AG10803 (cell line): ENCODE measurements at regions not wholly inside any gene's neighbourhood (a gene's known extent, or its start where the extent isn't known, plus 50 kb on each side); places are given as distances from the start of the nearest gene placed in this dataset.

Source experiments
- DNase-seq: peaks from one replicate; pipeline ENCODE4 v3.0.0; 2010; ENCODE audit warnings: low read depth
- H3K4me3 ChIP-seq: 2 replicates; pipeline ENCODE4 v1.5.1; 2011; ENCODE audit warnings: mild to moderate bottlenecking, low read length, control low read depth
- TF ChIP-seq, protein P1 (sequence below): conservative IDR thresholded peaks from 2 replicates; pipeline ENCODE4 v1.5.1; 2011; ENCODE audit warnings: mild to moderate bottlenecking, low read length, control low read depth, inconsistent platforms

DNA sequence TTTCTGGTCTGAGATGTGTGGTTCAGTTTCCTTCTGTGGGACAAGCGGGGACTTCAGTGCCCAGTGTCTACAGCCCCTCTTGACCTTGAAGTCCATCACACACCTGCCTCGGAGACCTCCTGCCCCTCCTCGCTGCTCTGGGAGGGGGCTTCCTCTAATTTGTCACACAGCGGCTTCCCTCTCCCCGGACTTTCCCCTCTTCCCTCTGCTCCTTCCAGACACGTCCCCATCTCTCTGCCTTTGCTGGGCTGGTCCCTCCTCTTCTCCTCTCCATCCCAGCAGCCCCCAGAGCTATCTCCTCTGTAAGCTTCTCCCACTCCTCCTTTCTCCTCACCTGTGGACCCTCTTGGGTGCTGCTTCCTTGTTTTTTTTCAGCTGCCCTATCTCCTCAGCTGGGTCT is 122.2 kb upstream of the SORCS3 start:
- no peak overlapping the region for H3K4me3 ChIP-seq
- no peak for DNase-seq
- TF ChIP-seq, protein P1, sequence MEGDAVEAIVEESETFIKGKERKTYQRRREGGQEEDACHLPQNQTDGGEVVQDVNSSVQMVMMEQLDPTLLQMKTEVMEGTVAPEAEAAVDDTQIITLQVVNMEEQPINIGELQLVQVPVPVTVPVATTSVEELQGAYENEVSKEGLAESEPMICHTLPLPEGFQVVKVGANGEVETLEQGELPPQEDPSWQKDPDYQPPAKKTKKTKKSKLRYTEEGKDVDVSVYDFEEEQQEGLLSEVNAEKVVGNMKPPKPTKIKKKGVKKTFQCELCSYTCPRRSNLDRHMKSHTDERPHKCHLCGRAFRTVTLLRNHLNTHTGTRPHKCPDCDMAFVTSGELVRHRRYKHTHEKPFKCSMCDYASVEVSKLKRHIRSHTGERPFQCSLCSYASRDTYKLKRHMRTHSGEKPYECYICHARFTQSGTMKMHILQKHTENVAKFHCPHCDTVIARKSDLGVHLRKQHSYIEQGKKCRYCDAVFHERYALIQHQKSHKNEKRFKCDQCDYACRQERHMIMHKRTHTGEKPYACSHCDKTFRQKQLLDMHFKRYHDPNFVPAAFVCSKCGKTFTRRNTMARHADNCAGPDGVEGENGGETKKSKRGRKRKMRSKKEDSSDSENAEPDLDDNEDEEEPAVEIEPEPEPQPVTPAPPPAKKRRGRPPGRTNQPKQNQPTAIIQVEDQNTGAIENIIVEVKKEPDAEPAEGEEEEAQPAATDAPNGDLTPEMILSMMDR: no peak

GRCh38 chr10:104520653-104521052 is 120.4 kb upstream of the SORCS3 start:
- H3K4me3 ChIP-seq: no peak overlapping the region
- no peak for DNase-seq
- TF ChIP-seq, protein P1: no peak

- DNase-seq: no peak
- TF ChIP-seq, protein P1: no peak
- H3K4me3 ChIP-seq: no peak overlapping the region
Observed at GRCh38 chr10:104521901-104522694, 119.0 kb upstream of the SORCS3 start.

- no peak overlapping the region for H3K4me3 ChIP-seq
- TF ChIP-seq, protein P1: no peak
- no peak for DNase-seq
Observed at GRCh38 chr10:104526188-104526587, 114.9 kb upstream of the SORCS3 start.

DNA sequence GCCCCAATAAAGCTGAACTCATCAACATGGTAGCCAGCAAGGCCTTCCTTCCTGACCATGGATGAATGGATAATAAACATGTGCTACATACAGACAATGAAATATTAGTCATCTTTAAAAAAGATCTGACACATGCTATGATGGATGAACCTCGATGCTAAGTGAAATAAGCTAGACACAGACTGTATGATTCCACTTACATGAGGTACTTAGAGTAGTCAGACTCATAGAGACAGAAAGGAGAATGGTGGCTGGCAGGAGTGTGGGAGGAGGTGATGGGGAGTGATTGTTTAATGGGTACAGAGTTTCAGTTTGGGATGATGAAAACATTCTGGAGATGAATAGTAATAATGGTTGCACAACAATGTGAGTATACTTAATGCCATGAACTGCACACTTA is 114.1 kb upstream of the SORCS3 start:
- no peak for DNase-seq
- TF ChIP-seq, protein P1: no peak
- H3K4me3 ChIP-seq: no peak overlapping the region

- TF ChIP-seq, protein P1: no peak
- DNase-seq: no peak
- H3K4me3 ChIP-seq: no peak overlapping the region
Observed at GRCh38 chr10:104540181-104540580, 100.9 kb upstream of the SORCS3 start.

GRCh38 chr10:104541820-104542219 is 99.3 kb upstream of the SORCS3 start:
- no peak overlapping the region for H3K4me3 ChIP-seq
- DNase-seq: no peak
- TF ChIP-seq, protein P1: no peak
